CD4-positive, alpha-beta T cell treated with Interleukin-1 beta for 1 hour (primary cell): ENCODE measurements at regions not wholly inside any gene's neighbourhood (a gene's known extent, or its start where the extent isn't known, plus 50 kb on each side); places are given as distances from the start of the nearest gene placed in this dataset.
A peak's percentile ranks its signal among the peaks of the same experiment; 100 is the strongest.
"Not testable (repeated sequence)": the region's sequence is repeated elsewhere in the genome, so short reads cannot be mapped to it uniquely, and the experiment has no call there.

Source experiments
- DNase-seq, 2 donors: peaks; one replicate each; pipeline ENCODE4 v3.0.0-alpha.2; 2020 to 2022

- DNase-seq = no peak
These were observed 199.3 kb downstream of the TMA16 start for GRCh38 chr4:163693776-163694175.

- no peak for DNase-seq
These were observed 199.9 kb downstream of the TMA16 start for GRCh38 chr4:163694385-163694784.

GRCh38 chr4:163697121-163697520 lies 202.6 kb downstream of the TMA16 start:
- no peak for DNase-seq

- not testable (repeated sequence) for DNase-seq
These were observed 205.9 kb downstream of the TMA16 start for GRCh38 chr4:163700383-163700782.

- DNase-seq = no peak
These were observed 207.4 kb downstream of the TMA16 start for GRCh38 chr4:163701916-163702315.

- DNase-seq = no peak
These were observed 208.2 kb downstream of the TMA16 start for GRCh38 chr4:163702736-163703135.

- no peak for DNase-seq
These were observed 208.8 kb downstream of the TMA16 start for GRCh38 chr4:163703251-163703650.

- no peak for DNase-seq
These were observed 213.4 kb downstream of the TMA16 start for GRCh38 chr4:163707873-163708272.

GRCh38 chr4:163709601-163710000 lies 215.1 kb downstream of the TMA16 start:
- no peak for DNase-seq

- no peak for DNase-seq
These were observed 215.7 kb downstream of the TMA16 start for GRCh38 chr4:163710158-163710557.

GRCh38 chr4:163724495-163724894 lies 230.0 kb downstream of the TMA16 start:
- not testable (repeated sequence) for DNase-seq

GRCh38 chr4:163726641-163727040 lies 232.2 kb downstream of the TMA16 start:
- no peak for DNase-seq

GRCh38 chr4:163731071-163731470 lies 236.6 kb downstream of the TMA16 start:
- DNase-seq = no peak

GRCh38 chr4:163732473-163732872 lies 238.0 kb downstream of the TMA16 start:
- DNase-seq = no peak

- no peak for DNase-seq
These were observed 242.4 kb downstream of the TMA16 start for GRCh38 chr4:163736876-163737275.

GRCh38 chr4:163737846-163738245 lies 243.4 kb downstream of the TMA16 start:
- DNase-seq = not testable (repeated sequence)

- DNase-seq = no peak
These were observed 244.0 kb downstream of the TMA16 start for GRCh38 chr4:163738521-163738920.

- no peak for DNase-seq
These were observed 250.4 kb downstream of the TMA16 start for GRCh38 chr4:163744861-163745260.

GRCh38 chr4:163747293-163747692 lies 252.8 kb downstream of the TMA16 start:
- DNase-seq = no peak

- DNase-seq = no peak
These were observed 253.4 kb downstream of the TMA16 start for GRCh38 chr4:163747886-163748285.

GRCh38 chr4:163748449-163748848 lies 254.0 kb downstream of the TMA16 start:
- DNase-seq = no peak

- DNase-seq = peak in 1 of 2 donors; percentile 39
These were observed 260.5 kb downstream of the TMA16 start for GRCh38 chr4:163755013-163755412.

GRCh38 chr4:163757219-163757618 lies 262.7 kb downstream of the TMA16 start:
- DNase-seq = no peak

GRCh38 chr4:163758032-163758431 lies 263.5 kb downstream of the TMA16 start:
- no peak for DNase-seq

- DNase-seq = no peak
These were observed 268.3 kb downstream of the TMA16 start for GRCh38 chr4:163762741-163763140.

GRCh38 chr4:163764569-163764968 lies 270.1 kb downstream of the TMA16 start:
- no peak for DNase-seq
